A549 (cell line): ENCODE measurements at regions not wholly inside any gene's neighbourhood (a gene's known extent, or its start where the extent isn't known, plus 50 kb on each side); places are given as distances from the start of the nearest gene placed in this dataset.

Experiments used
- CHD2 ChIP-seq: fragments of 150-350 bp; IDR thresholded peaks from 2 replicates; pipeline ENCODE4 v1.6.1; 2014; ENCODE audit warnings: low read length; ENCODE audit not compliant: partially characterized antibody
- CTCF ChIP-seq: fragments of >200 bp; sonication (Bioruptor Twin); formaldehyde crosslinking; IDR thresholded peaks from 3 replicates; pipeline ENCODE4 v1.5.1; 2016
- MAFK ChIP-seq: fragments of 450-650 bp; IDR thresholded peaks from 2 replicates; pipeline ENCODE4 v1.6.1; 2014; ENCODE audit not compliant: partially characterized antibody
- POLR2A ChIP-seq: IDR thresholded peaks from 2 replicates; pipeline ENCODE4 v1.6.1; 2012; ENCODE audit warnings: mild to moderate bottlenecking, low read length
- TF ChIP-seq, protein P1 (sequence below): fragments of 200-600 bp; sonication (generic); IDR thresholded peaks from 2 replicates; pipeline ENCODE4 v1.6.1; 2016; ENCODE audit warnings: antibody characterized with exemption, mild to moderate bottlenecking, moderate library complexity

- TF ChIP-seq MAFK (no peak), CTCF (no peak), POLR2A (no peak), CHD2 (no peak)
- TF ChIP-seq, protein P1, sequence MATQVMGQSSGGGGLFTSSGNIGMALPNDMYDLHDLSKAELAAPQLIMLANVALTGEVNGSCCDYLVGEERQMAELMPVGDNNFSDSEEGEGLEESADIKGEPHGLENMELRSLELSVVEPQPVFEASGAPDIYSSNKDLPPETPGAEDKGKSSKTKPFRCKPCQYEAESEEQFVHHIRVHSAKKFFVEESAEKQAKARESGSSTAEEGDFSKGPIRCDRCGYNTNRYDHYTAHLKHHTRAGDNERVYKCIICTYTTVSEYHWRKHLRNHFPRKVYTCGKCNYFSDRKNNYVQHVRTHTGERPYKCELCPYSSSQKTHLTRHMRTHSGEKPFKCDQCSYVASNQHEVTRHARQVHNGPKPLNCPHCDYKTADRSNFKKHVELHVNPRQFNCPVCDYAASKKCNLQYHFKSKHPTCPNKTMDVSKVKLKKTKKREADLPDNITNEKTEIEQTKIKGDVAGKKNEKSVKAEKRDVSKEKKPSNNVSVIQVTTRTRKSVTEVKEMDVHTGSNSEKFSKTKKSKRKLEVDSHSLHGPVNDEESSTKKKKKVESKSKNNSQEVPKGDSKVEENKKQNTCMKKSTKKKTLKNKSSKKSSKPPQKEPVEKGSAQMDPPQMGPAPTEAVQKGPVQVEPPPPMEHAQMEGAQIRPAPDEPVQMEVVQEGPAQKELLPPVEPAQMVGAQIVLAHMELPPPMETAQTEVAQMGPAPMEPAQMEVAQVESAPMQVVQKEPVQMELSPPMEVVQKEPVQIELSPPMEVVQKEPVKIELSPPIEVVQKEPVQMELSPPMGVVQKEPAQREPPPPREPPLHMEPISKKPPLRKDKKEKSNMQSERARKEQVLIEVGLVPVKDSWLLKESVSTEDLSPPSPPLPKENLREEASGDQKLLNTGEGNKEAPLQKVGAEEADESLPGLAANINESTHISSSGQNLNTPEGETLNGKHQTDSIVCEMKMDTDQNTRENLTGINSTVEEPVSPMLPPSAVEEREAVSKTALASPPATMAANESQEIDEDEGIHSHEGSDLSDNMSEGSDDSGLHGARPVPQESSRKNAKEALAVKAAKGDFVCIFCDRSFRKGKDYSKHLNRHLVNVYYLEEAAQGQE, result no peak
Observed at GRCh38 chr2:208792766-208793165, 386.2 kb downstream of the PTH2R start.
